NB4 (cell line): ENCODE measurements at regions not wholly inside any gene's neighbourhood (a gene's known extent, or its start where the extent isn't known, plus 50 kb on each side); places are given as distances from the start of the nearest gene placed in this dataset.

Experiments
- POLR2A ChIP-seq: IDR thresholded peaks from 2 replicates; pipeline ENCODE4 v1.6.1; 2011; ENCODE audit warnings: mild to moderate bottlenecking; ENCODE audit not compliant: insufficient read length; ENCODE audit errors: extremely low read depth
- TF ChIP-seq, protein P1 (sequence below): IDR thresholded peaks from one replicate; pipeline ENCODE4 v1.5.1; 2012; ENCODE audit warnings: low read depth, low read length

DNA sequence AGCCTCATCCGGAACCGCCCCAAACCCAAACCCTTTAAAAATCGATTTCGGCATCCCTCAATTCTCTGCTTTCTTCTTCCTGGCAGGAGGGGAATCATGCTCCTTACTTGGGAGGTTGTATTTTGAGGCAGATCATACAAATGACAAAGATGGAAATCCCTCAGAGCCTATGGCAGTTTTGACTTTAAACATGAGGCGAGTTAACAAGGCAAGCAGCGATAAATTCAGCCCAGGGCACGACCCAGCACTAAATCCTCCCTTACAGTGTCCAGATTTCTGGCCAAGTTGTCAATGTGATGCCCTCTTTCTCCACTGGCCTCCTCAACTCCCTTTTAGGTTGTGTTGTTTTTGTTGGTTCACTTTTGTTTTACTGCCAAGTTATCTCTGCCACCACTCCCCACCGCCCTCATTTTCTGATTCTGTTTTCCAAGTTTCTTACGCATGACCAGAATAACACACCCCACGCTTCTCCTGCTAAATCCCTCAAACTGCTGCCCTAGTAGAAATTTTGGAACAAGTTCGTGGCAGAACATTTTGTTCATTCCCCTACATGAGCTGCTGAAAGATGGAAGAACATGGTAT is 68.3 kb downstream of the CTAGE1 start:
- TF ChIP-seq POLR2A: no peak
- TF ChIP-seq, protein P1, sequence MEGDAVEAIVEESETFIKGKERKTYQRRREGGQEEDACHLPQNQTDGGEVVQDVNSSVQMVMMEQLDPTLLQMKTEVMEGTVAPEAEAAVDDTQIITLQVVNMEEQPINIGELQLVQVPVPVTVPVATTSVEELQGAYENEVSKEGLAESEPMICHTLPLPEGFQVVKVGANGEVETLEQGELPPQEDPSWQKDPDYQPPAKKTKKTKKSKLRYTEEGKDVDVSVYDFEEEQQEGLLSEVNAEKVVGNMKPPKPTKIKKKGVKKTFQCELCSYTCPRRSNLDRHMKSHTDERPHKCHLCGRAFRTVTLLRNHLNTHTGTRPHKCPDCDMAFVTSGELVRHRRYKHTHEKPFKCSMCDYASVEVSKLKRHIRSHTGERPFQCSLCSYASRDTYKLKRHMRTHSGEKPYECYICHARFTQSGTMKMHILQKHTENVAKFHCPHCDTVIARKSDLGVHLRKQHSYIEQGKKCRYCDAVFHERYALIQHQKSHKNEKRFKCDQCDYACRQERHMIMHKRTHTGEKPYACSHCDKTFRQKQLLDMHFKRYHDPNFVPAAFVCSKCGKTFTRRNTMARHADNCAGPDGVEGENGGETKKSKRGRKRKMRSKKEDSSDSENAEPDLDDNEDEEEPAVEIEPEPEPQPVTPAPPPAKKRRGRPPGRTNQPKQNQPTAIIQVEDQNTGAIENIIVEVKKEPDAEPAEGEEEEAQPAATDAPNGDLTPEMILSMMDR: no peak
